ENCODE measurements at regions not wholly inside any gene's neighbourhood (a gene's known extent, or its start where the extent isn't known, plus 50 kb on each side); places are given as distances from the start of the nearest gene placed in this dataset.

DNA sequence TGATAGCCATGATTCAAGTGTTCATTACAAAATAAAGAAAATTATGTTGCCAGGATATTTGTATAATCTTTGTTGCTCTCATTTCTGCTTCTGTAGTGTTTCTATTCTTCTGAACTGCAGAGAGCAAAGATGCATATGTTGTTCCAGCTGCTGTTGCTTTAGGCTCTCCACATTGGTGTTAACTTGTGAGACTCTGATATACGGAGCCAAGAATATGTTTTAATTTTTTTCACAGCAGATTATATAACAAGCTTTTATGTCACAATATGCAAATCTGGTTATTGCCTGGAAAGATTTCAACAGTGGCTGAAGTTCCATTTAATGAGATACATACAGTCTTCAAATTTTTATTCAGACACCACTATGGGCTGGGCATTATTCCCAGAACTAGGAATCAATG is 655.0 kb downstream of the GRXCR1 start (continued):
- TF ChIP-seq, protein P1, sequence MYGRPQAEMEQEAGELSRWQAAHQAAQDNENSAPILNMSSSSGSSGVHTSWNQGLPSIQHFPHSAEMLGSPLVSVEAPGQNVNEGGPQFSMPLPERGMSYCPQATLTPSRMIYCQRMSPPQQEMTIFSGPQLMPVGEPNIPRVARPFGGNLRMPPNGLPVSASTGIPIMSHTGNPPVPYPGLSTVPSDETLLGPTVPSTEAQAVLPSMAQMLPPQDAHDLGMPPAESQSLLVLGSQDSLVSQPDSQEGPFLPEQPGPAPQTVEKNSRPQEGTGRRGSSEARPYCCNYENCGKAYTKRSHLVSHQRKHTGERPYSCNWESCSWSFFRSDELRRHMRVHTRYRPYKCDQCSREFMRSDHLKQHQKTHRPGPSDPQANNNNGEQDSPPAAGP (tag by site-specific recombination; IDR thresholded peaks at IDR 0.05), result no peak
- TF ChIP-seq, protein P2, sequence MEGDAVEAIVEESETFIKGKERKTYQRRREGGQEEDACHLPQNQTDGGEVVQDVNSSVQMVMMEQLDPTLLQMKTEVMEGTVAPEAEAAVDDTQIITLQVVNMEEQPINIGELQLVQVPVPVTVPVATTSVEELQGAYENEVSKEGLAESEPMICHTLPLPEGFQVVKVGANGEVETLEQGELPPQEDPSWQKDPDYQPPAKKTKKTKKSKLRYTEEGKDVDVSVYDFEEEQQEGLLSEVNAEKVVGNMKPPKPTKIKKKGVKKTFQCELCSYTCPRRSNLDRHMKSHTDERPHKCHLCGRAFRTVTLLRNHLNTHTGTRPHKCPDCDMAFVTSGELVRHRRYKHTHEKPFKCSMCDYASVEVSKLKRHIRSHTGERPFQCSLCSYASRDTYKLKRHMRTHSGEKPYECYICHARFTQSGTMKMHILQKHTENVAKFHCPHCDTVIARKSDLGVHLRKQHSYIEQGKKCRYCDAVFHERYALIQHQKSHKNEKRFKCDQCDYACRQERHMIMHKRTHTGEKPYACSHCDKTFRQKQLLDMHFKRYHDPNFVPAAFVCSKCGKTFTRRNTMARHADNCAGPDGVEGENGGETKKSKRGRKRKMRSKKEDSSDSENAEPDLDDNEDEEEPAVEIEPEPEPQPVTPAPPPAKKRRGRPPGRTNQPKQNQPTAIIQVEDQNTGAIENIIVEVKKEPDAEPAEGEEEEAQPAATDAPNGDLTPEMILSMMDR (tag by site-specific recombination; IDR thresholded peaks at IDR 0.05), result no peak
- TF ChIP-seq ZNF157 (tag by site-specific recombination; IDR thresholded peaks at IDR 0.05) (no peak), ZNF623 (tag by site-specific recombination; IDR thresholded peaks at IDR 0.05) (no peak), ZNF221 (tag by site-specific recombination; IDR thresholded peaks at IDR 0.05; ENCODE audit: borderline replicate concordance) (no peak), ZNF529 (tag by site-specific recombination; IDR thresholded peaks at IDR 0.05; ENCODE audit: insufficient replicate concordance) (no peak), ZNF837 (tag by site-specific recombination; IDR thresholded peaks at IDR 0.05) (no peak), KLF8 (tag by site-specific recombination; IDR thresholded peaks at IDR 0.05) (no peak)

DNA sequence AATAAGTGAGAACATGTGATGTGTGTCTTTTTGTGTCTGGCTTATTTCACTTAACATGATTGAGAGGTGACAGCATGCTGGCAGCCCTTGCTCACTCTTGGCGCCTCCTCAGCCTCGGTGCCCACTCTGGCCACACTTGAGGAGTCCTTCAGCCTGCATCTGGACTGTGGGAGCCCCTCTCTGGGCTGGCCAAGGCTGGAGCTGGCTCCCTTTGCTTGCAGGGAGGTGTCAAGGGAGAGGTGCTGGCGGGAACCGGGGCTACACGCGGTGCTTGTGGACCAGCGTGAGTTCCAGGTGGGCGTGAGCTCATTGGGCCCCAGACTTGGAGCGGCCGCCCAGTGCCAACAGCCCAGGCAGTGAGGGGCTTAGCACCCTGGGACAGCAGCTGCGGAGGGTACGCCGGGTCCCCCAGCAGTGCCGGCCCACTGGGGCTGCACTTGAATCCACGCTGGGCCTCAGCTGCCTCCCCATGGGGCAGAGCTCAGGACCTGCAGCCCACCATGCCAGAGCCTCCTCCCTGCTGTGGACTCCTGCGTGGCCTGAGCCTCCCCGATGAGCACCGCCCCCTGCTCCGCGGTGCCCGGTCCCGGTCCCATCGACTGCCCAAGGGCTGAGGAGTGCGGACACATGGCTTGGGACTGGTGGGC is 658.6 kb downstream of the GRXCR1 start:
- TF ChIP-seq SETDB1 (IDR thresholded peaks at IDR 0.05; ENCODE audit: insufficient read length, low read length), result no peak
- no peak for TF ChIP-seq ZNF157 (tag by site-specific recombination; IDR thresholded peaks at IDR 0.05)
- no peak for TF ChIP-seq SP7 (tag by site-specific recombination; IDR thresholded peaks at IDR 0.05)
- no peak for TF ChIP-seq ZNF660 (tag by site-specific recombination; IDR thresholded peaks at IDR 0.05)
- no peak for TF ChIP-seq ZNF571 (tag by site-specific recombination; IDR thresholded peaks at IDR 0.05)
- TF ChIP-seq ZNF558 (tag by site-specific recombination; IDR thresholded peaks at IDR 0.05), result no peak
- Histone ChIP-seq H3K9me3 (ENCODE audit: control insufficient read depth, insufficient read depth, low read depth, low read length) (no peaks in the 10 kb centered on the region), H3K36me3 (ENCODE audit: control insufficient read depth in 2 of 2, insufficient read depth in 1 of 2, low read length in 2 of 2) (no peaks in the 10 kb centered on the region), H3K4me3 (ENCODE audit: low read depth, low read length) (no peak overlapping the region), H3K27ac (ENCODE audit: extremely low read depth, low read depth, low read length) (no peak overlapping the region), H3K4me1 (ENCODE audit: control insufficient read depth, insufficient read depth, low read length) (no peaks in the 10 kb centered on the region)
- POLR2A ChIA-PET, result no interaction called here
- CTCF ChIA-PET, result no interaction called here

DNA sequence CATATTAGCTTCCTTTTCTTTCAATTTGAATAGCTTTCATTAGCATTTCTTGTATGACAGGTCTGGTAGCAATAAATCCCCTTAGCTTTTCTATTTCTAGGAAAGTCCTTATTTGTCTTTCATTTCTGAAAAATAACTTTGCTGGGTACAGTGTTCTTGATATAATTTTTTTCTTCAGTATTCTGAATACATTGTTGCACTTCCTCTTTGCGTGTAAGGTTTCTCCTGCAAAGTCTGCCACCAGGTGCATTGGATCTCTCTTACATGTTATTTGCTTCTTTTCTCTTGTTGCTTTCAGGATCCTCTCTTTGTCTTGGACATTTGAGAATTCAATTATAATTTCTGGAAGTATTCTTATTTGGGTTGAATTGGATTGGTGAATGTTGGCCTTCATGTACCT is 663.7 kb downstream of the GRXCR1 start:
- H3K27ac ChIP-seq (ENCODE audit: extremely low read depth, low read depth, low read length), result no peak overlapping the region
- CTCF ChIA-PET, result no interaction called here
- no peaks in the 10 kb centered on the region for H3K4me1 ChIP-seq (ENCODE audit: control insufficient read depth, insufficient read depth, low read length)
- H3K9me3 ChIP-seq (ENCODE audit: control insufficient read depth, insufficient read depth, low read depth, low read length), result no peaks in the 10 kb centered on the region
- H3K4me3 ChIP-seq (ENCODE audit: low read depth, low read length), result no peak overlapping the region
- no peaks in the 10 kb centered on the region for H3K36me3 ChIP-seq (ENCODE audit: control insufficient read depth in 2 of 2, insufficient read depth in 1 of 2, low read length in 2 of 2)
- POLR2A ChIA-PET, result no interaction called here
- TF ChIP-seq ZNF48 (tag by site-specific recombination; IDR thresholded peaks at IDR 0.05) (no peak), KLF9 (tag by site-specific recombination; IDR thresholded peaks at IDR 0.05; ENCODE audit: low read depth) (no peak), ZNF529 (tag by site-specific recombination; IDR thresholded peaks at IDR 0.05; ENCODE audit: insufficient replicate concordance) (no peak), ZNF292 (tag by site-specific recombination; IDR thresholded peaks at IDR 0.05; ENCODE audit: borderline replicate concordance, low read depth) (no peak)
- TF ChIP-seq, protein P3, sequence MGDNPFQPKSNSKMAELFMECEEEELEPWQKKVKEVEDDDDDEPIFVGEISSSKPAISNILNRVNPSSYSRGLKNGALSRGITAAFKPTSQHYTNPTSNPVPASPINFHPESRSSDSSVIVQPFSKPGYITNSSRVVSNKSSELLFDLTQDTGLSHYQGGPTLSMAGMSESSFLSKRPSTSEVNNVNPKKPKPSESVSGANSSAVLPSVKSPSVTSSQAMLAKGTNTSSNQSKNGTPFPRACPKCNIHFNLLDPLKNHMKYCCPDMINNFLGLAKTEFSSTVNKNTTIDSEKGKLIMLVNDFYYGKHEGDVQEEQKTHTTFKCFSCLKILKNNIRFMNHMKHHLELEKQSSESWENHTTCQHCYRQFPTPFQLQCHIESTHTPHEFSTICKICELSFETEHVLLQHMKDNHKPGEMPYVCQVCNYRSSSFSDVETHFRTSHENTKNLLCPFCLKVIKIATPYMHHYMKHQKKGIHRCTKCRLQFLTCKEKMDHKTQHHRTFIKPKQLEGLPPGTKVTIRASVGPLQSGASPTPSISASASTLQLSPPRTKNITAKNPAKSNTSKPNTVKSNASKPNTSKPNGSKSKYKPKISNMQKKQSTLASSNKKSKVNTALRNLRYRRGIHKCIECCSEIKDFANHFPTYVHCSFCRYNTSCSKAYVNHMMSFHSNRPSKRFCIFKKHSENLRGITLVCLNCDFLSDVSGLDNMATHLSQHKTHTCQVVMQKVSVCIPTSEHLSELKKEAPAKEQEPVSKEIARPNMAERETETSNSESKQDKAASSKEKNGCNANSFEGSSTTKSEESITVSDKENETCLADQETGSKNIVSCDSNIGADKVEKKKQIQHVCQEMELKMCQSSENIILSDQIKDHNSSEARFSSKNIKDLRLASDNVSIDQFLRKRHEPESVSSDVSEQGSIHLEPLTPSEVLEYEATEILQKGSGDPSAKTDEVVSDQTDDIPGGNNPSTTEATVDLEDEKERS (tag by site-specific recombination; IDR thresholded peaks at IDR 0.05), result no peak
